SH-SY5Y (cell line): ENCODE measurements at regions not wholly inside any gene's neighbourhood (a gene's known extent, or its start where the extent isn't known, plus 50 kb on each side); places are given as distances from the start of the nearest gene placed in this dataset.

Experiments
- GATA2 ChIP-seq: IDR thresholded peaks from 2 replicates; pipeline ENCODE4 v1.6.1; 2011; ENCODE audit warnings: mild to moderate bottlenecking, low read depth, low read length
- GATA3 ChIP-seq: IDR thresholded peaks from 2 replicates; pipeline ENCODE4 v1.6.1; 2011; ENCODE audit warnings: low read depth, mild to moderate bottlenecking, low read length, moderate library complexity

- no peak for TF ChIP-seq GATA2
- no peak for TF ChIP-seq GATA3
These were observed 111.9 kb upstream of the TNRC6C start for GRCh38 chr17:77846531-77847085.
